GM12878 (cell line): ENCODE measurements at regions not wholly inside any gene's neighbourhood (a gene's known extent, or its start where the extent isn't known, plus 50 kb on each side); places are given as distances from the start of the nearest gene placed in this dataset.

Experiments
- ATAC-seq: fragments of 200-7000 bp; cut with Tn5 transposase; 3 replicates; pipeline ENCODE4 v1.9.1; 2020; ENCODE audit warnings: mild to moderate bottlenecking, moderate library complexity
- BruUV-seq: library from RNA; stranded (reverse); fragments of 400-500 nt; replicated peaks from 2 replicates; lab custom pipeline; 2021; lab: Mats Ljungman, UMichigan
- CTCF ChIA-PET: fragments of 300-600 bp; sonication (Branson Sonifier 250); formaldehyde crosslinking; extraction: SDS; loops from one replicate; lab custom pipeline; 2021; ENCODE audit warnings: inconsistent platforms; lab: Yijun Ruan, JAX
- POLR2A ChIA-PET: fragments of 350-600 bp; formaldehyde crosslinking; extraction: SDS; loops from one replicate; lab custom pipeline; 2021; ENCODE audit warnings: inconsistent platforms; lab: Charles Lee
- RAD21 ChIA-PET: fragments of 300-600 bp; sonication (Branson Sonifier 250); formaldehyde crosslinking; loops from one replicate; lab custom pipeline; 2023; ENCODE audit warnings: antibody characterized with exemption; ENCODE audit not compliant: unreplicated experiment; lab: Charles Lee
- SMC1A ChIA-PET: fragments of 300-600 bp; sonication (Branson Sonifier 250); formaldehyde crosslinking; loops from one replicate; lab custom pipeline; 2023; ENCODE audit not compliant: unreplicated experiment, uncharacterized antibody; lab: Charles Lee
- DNase-seq: peaks from one replicate; pipeline ENCODE4 v3.0.0-alpha.2; 2011; ENCODE audit warnings: low read depth, low spot score
- FAIRE-seq: peaks from 3 replicates; lab custom pipeline; 2011; peaks lifted over from hg19 to GRCh38; lab: Jason Lieb, UNC
- H2AFZ ChIP-seq: 2 replicates; pipeline ENCODE4 v1.6.0; 2011; ENCODE audit warnings: low read depth, low read length, control low read depth; ENCODE audit not compliant: control insufficient read depth
- H3K27ac ChIP-seq: 2 replicates; pipeline ENCODE4 v1.5.1; 2011; ENCODE audit warnings: control low read depth; ENCODE audit not compliant: control insufficient read depth, insufficient read depth
- H3K27me3 ChIP-seq, 2 experiments: replicated peaks in 1 of 2; 2 replicates each; pipeline versions ENCODE4 v1.6.0 to v1.6.1; 2011; ENCODE audit warnings: low read length in 1 of 2; ENCODE audit not compliant: control insufficient read depth in 2 of 2, insufficient read depth in 2 of 2
- H3K36me3 ChIP-seq, 2 experiments: 2 replicates each; pipeline ENCODE4 v1.5.1; 2011; ENCODE audit warnings: low read length in 1 of 2; ENCODE audit not compliant: control insufficient read depth in 2 of 2, insufficient read depth in 2 of 2
- H3K4me1 ChIP-seq: 2 replicates; pipeline ENCODE4 v1.6.1; 2011; ENCODE audit warnings: mild to moderate bottlenecking, low read length, moderate library complexity, mixed read lengths; ENCODE audit not compliant: control insufficient read depth, insufficient read depth
- H3K4me2 ChIP-seq: 2 replicates; pipeline ENCODE4 v1.6.0; 2011; ENCODE audit warnings: control low read depth; ENCODE audit not compliant: control insufficient read depth, insufficient read depth
- H3K4me3 ChIP-seq: fragments of 200-600 bp; sonication (generic); 2 replicates; pipeline ENCODE4 v1.5.1; 2016
- H3K79me2 ChIP-seq: 2 replicates; pipeline ENCODE4 v1.6.0; 2011; ENCODE audit warnings: low read length; ENCODE audit not compliant: control insufficient read depth, insufficient read depth
- H3K9ac ChIP-seq: 2 replicates; pipeline ENCODE4 v1.8.0; 2011; ENCODE audit warnings: low read length, control low read depth, mixed read lengths; ENCODE audit not compliant: control insufficient read depth, insufficient read depth
- H3K9me3 ChIP-seq: replicated peaks from 3 replicates; pipeline ENCODE4 v1.5.1; 2011; ENCODE audit warnings: mild to moderate bottlenecking, low read length; ENCODE audit not compliant: control insufficient read depth, insufficient read depth
- H4K20me1 ChIP-seq: 2 replicates; pipeline ENCODE4 v1.6.0; 2011; ENCODE audit not compliant: control insufficient read depth, insufficient read depth
- DPF2 ChIP-seq: fragments of 450-650 bp; IDR thresholded peaks from 2 replicates; pipeline ENCODE4 v1.6.1; 2017; ENCODE audit warnings: mild to moderate bottlenecking
- ESRRA ChIP-seq: IDR thresholded peaks from 2 replicates; pipeline ENCODE4 v1.6.1; 2012; ENCODE audit warnings: mild to moderate bottlenecking, low read length, improper control_type of control experiment
- MEF2A ChIP-seq: IDR thresholded peaks from 2 replicates; pipeline ENCODE4 v1.6.1; 2011; ENCODE audit warnings: low read depth, mild to moderate bottlenecking, low read length, moderate library complexity; ENCODE audit not compliant: insufficient read depth
- MYB ChIP-seq: fragments of 150-350 bp; IDR thresholded peaks from 2 replicates; pipeline ENCODE4 v1.6.1; 2014; ENCODE audit warnings: mild to moderate bottlenecking, low read depth, low read length, borderline replicate concordance
- RFX5 ChIP-seq: IDR thresholded peaks from 2 replicates; pipeline ENCODE4 v1.6.1; 2011; ENCODE audit warnings: low read depth, low read length, improper control_type of control experiment
- RUNX3 ChIP-seq: IDR thresholded peaks from 2 replicates; pipeline ENCODE4 v1.6.1; 2012; ENCODE audit warnings: low read length, inconsistent platforms
- WGBS: methylation state at CpG from one replicate; pipeline ENCODE4 v1.1.6; 2016; ENCODE audit warnings: low lambda C conversion rate; ENCODE audit not compliant: insufficient replicate concordance, insufficient coverage; ENCODE audit errors: missing lambda C conversion rate; 5-methylcytosine and 5-hydroxymethylcytosine counted together
- in situ Hi-C: fragments of 300-500 bp; cut with MboI; formaldehyde crosslinking; loops from 9 replicates; pipeline ENCODE4 v1.14.3; 2018; ENCODE audit warnings: mixed read lengths
- intact Hi-C: fragments of 100-400 bp; cut with micrococcal nuclease; formaldehyde crosslinking; loops from one replicate; pipeline ENCODE4 v1.14.2; 2022; ENCODE audit not compliant: unreplicated experiment
- TF ChIP-seq, protein P1 (sequence below): fragments of 450-650 bp; IDR thresholded peaks from 2 replicates; pipeline ENCODE4 v1.6.1; 2017; ENCODE audit warnings: antibody characterized with exemption, mild to moderate bottlenecking, moderate library complexity
- TF ChIP-seq, protein P2 (sequence below): fragments of 450-650 bp; formaldehyde crosslinking; IDR thresholded peaks from 2 replicates; pipeline ENCODE4 v1.4.0; 2020; ENCODE audit warnings: mild to moderate bottlenecking, moderate library complexity

DNA sequence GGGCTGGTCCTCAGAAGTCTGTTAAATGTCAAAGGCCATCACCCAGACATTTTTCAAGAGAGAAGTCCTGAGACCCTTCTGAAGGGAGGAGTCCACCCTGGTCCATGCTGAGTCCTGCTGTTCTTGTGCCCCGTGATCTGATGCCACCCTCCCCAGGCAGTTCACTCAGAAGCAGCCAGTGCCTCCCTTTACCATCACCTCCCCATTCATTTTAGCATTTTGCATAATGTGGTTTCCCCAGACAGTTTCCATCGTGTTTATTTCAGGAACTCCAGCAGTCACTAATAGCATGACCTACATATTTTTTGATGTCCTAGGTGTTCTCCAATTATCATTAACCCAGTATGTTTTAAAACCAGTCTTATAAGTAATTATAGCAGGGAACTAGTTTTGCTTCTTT is 353.0 kb upstream of the CDH5 start:
- intact Hi-C loops: no loop called here
- 3% methylated on average over 2 of the region's 2 CpGs for WGBS
- POLR2A ChIA-PET: no interaction called here

DNA sequence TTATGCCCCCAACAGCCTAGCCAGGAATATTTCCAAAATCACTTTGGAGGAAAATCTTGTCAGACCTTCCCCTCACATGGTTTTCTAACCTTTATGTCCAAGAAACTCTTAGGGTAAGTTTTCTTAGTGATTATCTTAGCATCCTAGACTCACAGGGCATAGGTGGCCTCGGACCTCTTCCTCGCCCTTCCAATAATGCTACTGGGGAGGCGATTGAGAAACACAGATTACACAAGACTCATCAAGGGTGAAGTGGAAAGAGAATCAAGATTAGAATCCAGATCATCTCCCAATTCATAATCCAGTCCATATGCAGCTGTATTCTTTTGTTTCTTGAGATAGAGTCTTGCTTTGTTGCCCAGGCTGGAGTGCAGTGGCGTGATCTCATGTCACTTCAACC is 358.4 kb upstream of the CDH5 start:
- H3K4me3 ChIP-seq: no peak overlapping the region
- in situ Hi-C loops (no loop called here), intact Hi-C loops (no loop called here)
- DNase-seq: no peak
- TF ChIP-seq, protein P1, sequence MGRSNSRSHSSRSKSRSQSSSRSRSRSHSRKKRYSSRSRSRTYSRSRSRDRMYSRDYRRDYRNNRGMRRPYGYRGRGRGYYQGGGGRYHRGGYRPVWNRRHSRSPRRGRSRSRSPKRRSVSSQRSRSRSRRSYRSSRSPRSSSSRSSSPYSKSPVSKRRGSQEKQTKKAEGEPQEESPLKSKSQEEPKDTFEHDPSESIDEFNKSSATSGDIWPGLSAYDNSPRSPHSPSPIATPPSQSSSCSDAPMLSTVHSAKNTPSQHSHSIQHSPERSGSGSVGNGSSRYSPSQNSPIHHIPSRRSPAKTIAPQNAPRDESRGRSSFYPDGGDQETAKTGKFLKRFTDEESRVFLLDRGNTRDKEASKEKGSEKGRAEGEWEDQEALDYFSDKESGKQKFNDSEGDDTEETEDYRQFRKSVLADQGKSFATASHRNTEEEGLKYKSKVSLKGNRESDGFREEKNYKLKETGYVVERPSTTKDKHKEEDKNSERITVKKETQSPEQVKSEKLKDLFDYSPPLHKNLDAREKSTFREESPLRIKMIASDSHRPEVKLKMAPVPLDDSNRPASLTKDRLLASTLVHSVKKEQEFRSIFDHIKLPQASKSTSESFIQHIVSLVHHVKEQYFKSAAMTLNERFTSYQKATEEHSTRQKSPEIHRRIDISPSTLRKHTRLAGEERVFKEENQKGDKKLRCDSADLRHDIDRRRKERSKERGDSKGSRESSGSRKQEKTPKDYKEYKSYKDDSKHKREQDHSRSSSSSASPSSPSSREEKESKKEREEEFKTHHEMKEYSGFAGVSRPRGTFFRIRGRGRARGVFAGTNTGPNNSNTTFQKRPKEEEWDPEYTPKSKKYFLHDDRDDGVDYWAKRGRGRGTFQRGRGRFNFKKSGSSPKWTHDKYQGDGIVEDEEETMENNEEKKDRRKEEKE: no peak
- no peak for TF ChIP-seq MYB
- TF ChIP-seq, protein P2, sequence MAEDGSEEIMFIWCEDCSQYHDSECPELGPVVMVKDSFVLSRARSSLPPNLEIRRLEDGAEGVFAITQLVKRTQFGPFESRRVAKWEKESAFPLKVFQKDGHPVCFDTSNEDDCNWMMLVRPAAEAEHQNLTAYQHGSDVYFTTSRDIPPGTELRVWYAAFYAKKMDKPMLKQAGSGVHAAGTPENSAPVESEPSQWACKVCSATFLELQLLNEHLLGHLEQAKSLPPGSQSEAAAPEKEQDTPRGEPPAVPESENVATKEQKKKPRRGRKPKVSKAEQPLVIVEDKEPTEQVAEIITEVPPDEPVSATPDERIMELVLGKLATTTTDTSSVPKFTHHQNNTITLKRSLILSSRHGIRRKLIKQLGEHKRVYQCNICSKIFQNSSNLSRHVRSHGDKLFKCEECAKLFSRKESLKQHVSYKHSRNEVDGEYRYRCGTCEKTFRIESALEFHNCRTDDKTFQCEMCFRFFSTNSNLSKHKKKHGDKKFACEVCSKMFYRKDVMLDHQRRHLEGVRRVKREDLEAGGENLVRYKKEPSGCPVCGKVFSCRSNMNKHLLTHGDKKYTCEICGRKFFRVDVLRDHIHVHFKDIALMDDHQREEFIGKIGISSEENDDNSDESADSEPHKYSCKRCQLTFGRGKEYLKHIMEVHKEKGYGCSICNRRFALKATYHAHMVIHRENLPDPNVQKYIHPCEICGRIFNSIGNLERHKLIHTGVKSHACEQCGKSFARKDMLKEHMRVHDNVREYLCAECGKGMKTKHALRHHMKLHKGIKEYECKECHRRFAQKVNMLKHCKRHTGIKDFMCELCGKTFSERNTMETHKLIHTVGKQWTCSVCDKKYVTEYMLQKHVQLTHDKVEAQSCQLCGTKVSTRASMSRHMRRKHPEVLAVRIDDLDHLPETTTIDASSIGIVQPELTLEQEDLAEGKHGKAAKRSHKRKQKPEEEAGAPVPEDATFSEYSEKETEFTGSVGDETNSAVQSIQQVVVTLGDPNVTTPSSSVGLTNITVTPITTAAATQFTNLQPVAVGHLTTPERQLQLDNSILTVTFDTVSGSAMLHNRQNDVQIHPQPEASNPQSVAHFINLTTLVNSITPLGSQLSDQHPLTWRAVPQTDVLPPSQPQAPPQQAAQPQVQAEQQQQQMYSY: no peak
- no peak for TF ChIP-seq RFX5
- TF ChIP-seq ESRRA: no peak
- no peak for TF ChIP-seq DPF2
- ChIA-PET RAD21 (no interaction called here), CTCF (no interaction called here), POLR2A (interaction anchor here (0.6 kb wide), 1 partner anchor 145 kb away, joined by 9 read pairs; no protein-coding TSS in a partner anchor), SMC1A (no interaction called here)
- H4K20me1 ChIP-seq: no peaks in the 10 kb centered on the region
- H3K9ac ChIP-seq: no peak overlapping the region
- H3K9me3 ChIP-seq: no peaks in the 10 kb centered on the region
- H2AFZ ChIP-seq: no peak overlapping the region
- BruUV-seq: no TSS peak
- no peaks in the 10 kb centered on the region for H3K36me3 ChIP-seq
- 0% methylated on average over 4 of the region's 4 CpGs for WGBS
- no peaks in the 10 kb centered on the region for H3K4me1 ChIP-seq
- no peak for ATAC-seq
- no peaks in the 10 kb centered on the region for H3K79me2 ChIP-seq
- H3K27ac ChIP-seq: no peak overlapping the region
- FAIRE-seq: no peak
- no peaks in the 10 kb centered on the region for H3K27me3 ChIP-seq
- no peak overlapping the region for H3K4me2 ChIP-seq

More for the DNA sequence above, 353.0 kb upstream of the CDH5 start:
- no peaks in the 10 kb centered on the region for H3K4me1 ChIP-seq
- DNase-seq (no peak), ATAC-seq (no peak), FAIRE-seq (no peak)
- H3K27ac ChIP-seq: no peak overlapping the region
- H3K9me3 ChIP-seq: no peaks in the 10 kb centered on the region
- SMC1A ChIA-PET: no interaction called here
- BruUV-seq: no TSS peak
- CTCF ChIA-PET: no interaction called here
- RAD21 ChIA-PET: no interaction called here
- no peak overlapping the region for H3K4me2 ChIP-seq
- H3K27me3 ChIP-seq: no peaks in the 10 kb centered on the region
- H3K36me3 ChIP-seq: no peaks in the 10 kb centered on the region
- H3K9ac ChIP-seq: no peak overlapping the region
- H3K79me2 ChIP-seq: no peaks in the 10 kb centered on the region
- H3K4me3 ChIP-seq: no peak overlapping the region
- in situ Hi-C loops: no loop called here
- no peaks in the 10 kb centered on the region for H4K20me1 ChIP-seq
- H2AFZ ChIP-seq: no peak overlapping the region
- TF ChIP-seq MEF2A (0 out of 2 replicates have a peak, but pooled peaks have one; percentile 7), RUNX3 (peak; percentile 34; the same call in 1 of the 2 replicates), RFX5 (no peak)
